GM12873 (cell line): ENCODE measurements at regions not wholly inside any gene's neighbourhood (a gene's known extent, or its start where the extent isn't known, plus 50 kb on each side); places are given as distances from the start of the nearest gene placed in this dataset.

Source experiments
- TF ChIP-seq, protein P1 (sequence below): IDR thresholded peaks from 2 replicates; pipeline ENCODE4 v1.5.1; 2012; ENCODE audit warnings: low read depth, mild to moderate bottlenecking, moderate library complexity, low read length, control low read depth; ENCODE audit not compliant: insufficient read depth; ENCODE audit errors: missing control alignments

DNA sequence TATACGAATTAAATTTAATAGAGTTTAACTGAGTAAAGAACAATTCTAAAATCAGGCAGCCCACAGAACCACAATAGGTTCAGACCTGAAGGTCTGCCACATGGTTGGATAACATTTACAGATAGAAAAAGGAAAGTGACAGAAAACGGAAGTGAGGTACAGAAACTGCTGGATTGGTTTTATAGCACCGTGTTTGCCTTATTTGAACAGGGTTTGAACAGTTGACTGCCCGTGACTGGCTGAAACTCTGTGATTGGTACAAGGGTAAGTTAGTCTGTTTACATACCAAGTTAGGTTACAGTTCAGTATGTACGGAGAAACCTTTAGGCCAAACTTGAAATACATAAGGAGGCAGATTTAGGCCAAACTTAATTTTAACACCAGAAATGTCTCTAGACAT, 64.1 kb upstream of the ATXN3L start:
- TF ChIP-seq, protein P1, sequence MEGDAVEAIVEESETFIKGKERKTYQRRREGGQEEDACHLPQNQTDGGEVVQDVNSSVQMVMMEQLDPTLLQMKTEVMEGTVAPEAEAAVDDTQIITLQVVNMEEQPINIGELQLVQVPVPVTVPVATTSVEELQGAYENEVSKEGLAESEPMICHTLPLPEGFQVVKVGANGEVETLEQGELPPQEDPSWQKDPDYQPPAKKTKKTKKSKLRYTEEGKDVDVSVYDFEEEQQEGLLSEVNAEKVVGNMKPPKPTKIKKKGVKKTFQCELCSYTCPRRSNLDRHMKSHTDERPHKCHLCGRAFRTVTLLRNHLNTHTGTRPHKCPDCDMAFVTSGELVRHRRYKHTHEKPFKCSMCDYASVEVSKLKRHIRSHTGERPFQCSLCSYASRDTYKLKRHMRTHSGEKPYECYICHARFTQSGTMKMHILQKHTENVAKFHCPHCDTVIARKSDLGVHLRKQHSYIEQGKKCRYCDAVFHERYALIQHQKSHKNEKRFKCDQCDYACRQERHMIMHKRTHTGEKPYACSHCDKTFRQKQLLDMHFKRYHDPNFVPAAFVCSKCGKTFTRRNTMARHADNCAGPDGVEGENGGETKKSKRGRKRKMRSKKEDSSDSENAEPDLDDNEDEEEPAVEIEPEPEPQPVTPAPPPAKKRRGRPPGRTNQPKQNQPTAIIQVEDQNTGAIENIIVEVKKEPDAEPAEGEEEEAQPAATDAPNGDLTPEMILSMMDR: no peak

DNA sequence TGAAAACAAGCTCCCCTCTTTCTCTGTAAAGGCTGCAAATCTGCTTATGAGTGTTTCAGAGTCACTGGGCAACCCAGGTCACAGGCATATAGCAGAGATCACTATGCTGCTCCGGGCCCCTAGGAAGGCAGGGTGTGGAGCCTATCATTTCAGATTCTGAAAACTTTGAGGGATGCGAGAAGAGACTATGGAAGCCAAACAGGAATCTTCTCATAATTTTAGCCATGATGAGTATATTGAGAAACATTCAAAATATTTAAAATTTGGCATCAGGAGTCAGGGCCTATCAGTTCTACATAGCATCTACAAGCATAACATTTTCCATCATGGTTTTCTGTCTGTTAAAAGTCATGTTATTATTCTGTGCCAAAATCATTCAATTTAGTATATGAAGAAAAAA, 61.7 kb upstream of the ATXN3L start:
- TF ChIP-seq, protein P1: no peak

DNA sequence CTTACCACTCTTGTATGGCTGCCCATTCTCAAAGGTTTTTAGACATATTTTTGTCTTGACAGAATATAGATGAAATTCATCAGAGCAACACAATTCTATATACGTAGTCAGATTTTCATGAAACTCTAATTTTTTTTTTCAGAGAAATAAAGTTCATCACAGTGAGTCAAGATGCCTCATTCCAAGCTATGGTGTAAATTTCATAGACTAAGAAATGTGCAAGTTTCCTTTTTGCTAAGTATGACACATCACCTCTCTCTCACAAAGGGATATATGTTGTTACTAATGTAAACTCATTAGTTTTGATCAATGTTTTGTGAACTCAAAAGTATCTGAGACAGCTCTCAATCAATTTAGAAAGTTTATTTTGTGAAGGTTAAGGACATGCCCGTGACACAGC, 60.4 kb upstream of the ATXN3L start:
- TF ChIP-seq, protein P1: no peak

DNA sequence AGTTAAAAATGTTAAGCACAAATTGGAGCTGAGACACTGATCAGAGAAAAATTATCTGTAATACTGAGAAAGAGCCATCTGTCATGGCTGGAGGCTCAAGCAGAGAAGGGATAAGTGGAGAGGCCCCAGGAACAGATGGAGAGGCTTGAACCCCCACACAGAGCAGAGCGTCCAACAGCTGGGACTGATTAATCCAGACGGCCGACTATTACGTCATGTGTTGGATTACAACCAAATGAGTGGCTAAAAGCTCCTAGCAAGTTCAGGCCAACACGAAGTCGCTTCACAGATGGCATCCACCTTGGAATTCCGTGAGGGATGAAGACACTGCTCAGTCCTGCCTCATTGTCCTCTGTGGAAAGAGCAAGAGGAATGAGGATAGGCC, 57.7 kb upstream of the ATXN3L start:
- TF ChIP-seq, protein P1: no peak

DNA sequence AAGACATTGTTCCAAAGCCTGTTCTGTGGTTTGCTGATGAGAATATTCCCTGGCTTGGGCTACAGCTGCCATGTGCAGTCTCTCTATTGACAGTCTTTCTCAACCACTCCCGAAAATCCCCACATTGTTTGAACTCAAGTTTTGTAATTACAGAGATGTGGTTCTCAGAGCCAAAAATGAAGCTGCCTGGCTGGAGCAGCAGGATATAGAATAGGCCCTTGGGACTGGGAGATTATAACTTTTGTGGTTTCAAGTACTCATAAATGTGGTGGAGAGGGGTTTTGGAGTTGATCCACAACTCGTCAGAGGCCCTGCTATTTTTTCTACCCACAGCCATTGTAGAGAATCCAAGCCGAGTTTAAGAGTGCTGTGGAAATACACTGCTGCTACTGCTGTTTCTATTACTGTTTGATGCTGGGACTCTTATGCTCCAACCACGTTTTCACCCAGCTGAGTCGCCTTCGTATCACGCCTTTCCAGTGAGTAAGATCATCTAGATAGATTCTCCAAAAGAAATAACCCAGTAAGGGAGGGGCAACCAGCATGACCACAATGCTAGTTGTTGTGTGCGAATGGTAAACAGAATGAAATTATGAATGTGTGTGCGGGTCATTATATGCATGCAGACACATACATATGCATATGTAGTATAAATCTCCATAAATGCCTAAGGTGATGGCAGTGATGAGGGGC, 57.1 kb upstream of the ATXN3L start:
- TF ChIP-seq, protein P1: no peak

DNA sequence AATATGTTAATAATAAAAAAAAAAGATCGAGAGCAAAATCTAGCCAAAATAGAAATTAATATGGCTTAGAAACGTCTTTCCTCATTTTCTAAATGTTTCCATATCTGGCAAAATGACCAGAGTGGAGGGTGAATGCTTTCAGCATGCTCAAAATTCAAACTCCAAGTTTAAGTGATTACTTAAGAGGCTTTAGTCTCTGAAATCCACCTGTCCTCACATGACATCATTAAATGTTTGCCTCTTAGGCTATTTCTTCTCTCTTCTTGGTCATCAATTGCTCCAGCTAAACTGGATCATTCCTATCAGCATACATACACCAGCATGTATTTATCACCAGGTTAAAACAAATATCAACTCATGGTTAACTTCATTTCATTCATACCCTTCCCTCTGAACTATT, 54.5 kb upstream of the ATXN3L start:
- TF ChIP-seq, protein P1: no peak

DNA sequence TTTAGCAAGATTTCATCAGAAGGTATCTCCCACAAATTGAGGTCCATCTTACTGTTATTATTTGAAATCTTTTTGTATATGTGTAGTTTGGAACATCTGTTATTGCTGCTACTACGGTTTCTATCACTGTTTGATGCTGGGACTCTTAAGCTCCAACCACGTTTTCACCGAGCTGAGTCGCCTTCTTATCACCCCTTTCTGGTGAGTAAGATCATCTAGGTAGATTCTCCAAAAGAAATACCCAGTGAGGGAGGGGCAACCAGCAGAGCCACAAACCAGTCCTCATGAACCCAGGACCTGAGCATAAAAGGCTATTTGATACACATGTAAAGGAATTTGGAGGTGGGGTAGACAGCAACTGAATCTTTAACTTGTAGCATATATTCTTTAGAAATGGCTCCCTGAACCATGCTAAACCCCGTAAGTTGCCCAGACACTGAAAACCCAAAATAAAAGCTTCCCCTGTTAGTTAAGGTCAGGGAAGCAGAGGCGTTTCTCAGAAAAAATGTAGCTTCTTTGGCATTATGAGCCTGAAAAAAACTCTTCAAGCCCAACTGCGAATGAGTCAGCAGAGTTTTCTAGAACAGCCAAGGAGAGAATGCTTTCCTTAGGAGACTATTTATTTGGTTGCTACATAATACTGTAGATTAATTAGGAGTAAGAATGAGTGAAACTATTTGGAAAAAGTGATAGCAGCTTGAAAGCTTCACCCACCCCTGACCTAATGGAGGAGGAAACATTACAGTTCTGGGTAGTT, 53.8 kb upstream of the ATXN3L start:
- TF ChIP-seq, protein P1: no peak
